Stomach (tissue), 8 donors: ENCODE measurements at regions not wholly inside any gene's neighbourhood (a gene's known extent, or its start where the extent isn't known, plus 50 kb on each side); places are given as distances from the start of the nearest gene placed in this dataset.
"Not testable (repeated sequence)": the region's sequence is repeated elsewhere in the genome, so short reads cannot be mapped to it uniquely, and the experiment has no call there.

ENCODE experiments used
- DNase-seq, 2 donors: peaks; one replicate each; pipeline versions ENCODE4 v3.0.0 to v3.0.0-alpha.2; 2013 to 2019
- H3K27ac ChIP-seq, 5 donors: fragments of 200-600 bp in 4 of 5; sonication (generic) in 4 of 5; one replicate each; pipeline ENCODE4 v1.5.1; 2013 to 2019; ENCODE audit warnings: mild to moderate bottlenecking in 1 of 5, moderate library complexity in 1 of 5
- H3K27me3 ChIP-seq, 3 donors: fragments of 200-600 bp; sonication (generic); one replicate each; pipeline ENCODE4 v1.5.1; 2017 to 2019; ENCODE audit warnings: mixed run types in 1 of 3
- H3K36me3 ChIP-seq, 4 donors: fragments of 200-600 bp; sonication (generic); 1 replicate in 3 of 4; 2 replicates in 1 of 4; pipeline ENCODE4 v1.5.1; 2016 to 2019
- H3K4me1 ChIP-seq, 4 donors: fragments of 200-600 bp; sonication (generic); one replicate each; pipeline ENCODE4 v1.5.1; 2016 to 2019
- H3K4me3 ChIP-seq, 4 donors: fragments of 200-600 bp; sonication (generic) in 3 of 4; one replicate each; pipeline ENCODE4 v1.5.1; 2016 to 2019; ENCODE audit warnings: mild to moderate bottlenecking in 1 of 4
- H3K9me3 ChIP-seq, 4 donors: fragments of 200-600 bp; sonication (generic); one replicate each; pipeline ENCODE4 v1.5.1; 2016 to 2019
- EP300 ChIP-seq: sonication (generic); formaldehyde crosslinking; IDR thresholded peaks from one replicate; pipeline ENCODE4 v1.6.1; 2017; ENCODE audit warnings: antibody characterized with exemption
- POLR2A ChIP-seq, 4 donors: fragments of 450-650 bp; IDR thresholded peaks; one replicate each; pipeline ENCODE4 v1.6.1; 2016; ENCODE audit warnings: antibody characterized with exemption in 4 of 4, control low read depth in 2 of 4, mild to moderate bottlenecking in 1 of 4, moderate library complexity in 1 of 4
- POLR2AphosphoS5 ChIP-seq, 3 donors: sonication (generic); formaldehyde crosslinking; IDR thresholded peaks; one replicate each; pipeline ENCODE4 v1.6.1; 2016; ENCODE audit warnings: antibody characterized with exemption in 3 of 3
- WGBS, 5 donors: extraction: QIAGEN DNeasy Blood & Tissue Kit in 3 of 5; methylation state at CpG; one replicate each; pipeline versions ENCODE4 v1.1.5 to v1.1.7; 2013 to 2018; 5-methylcytosine and 5-hydroxymethylcytosine counted together
- intact Hi-C: fragments of 100-400 bp; cut with DNase I; formaldehyde crosslinking; loops from one replicate; pipeline ENCODE4 v1.15.1; 2023; ENCODE audit warnings: low total_unique reads
- TF ChIP-seq, protein P1 (sequence below), 7 experiments: fragments of 450-650 bp in 4 of 7; fragments of 200-600 bp in 3 of 7; sonication (generic) in 3 of 7; IDR thresholded peaks; one replicate each; pipeline ENCODE4 v1.5.1; 2016 to 2019; ENCODE audit warnings: antibody characterized with exemption in 7 of 7, control low read depth in 2 of 7, mild to moderate bottlenecking in 1 of 7
- donor health status: healthy with polysubstance abuse.
- donor health status: Bipolar disorder and iron deficiency.
- donor health status: healthy.

- H3K4me1 ChIP-seq: no peaks in the 10 kb centered on the region
- intact Hi-C loops: no loop called here
- TF ChIP-seq POLR2AphosphoS5 (IDR thresholded peaks at IDR 0.05) (no peak), EP300 (no peak), POLR2A (IDR thresholded peaks at IDR 0.05) (no peak)
- TF ChIP-seq, protein P1, sequence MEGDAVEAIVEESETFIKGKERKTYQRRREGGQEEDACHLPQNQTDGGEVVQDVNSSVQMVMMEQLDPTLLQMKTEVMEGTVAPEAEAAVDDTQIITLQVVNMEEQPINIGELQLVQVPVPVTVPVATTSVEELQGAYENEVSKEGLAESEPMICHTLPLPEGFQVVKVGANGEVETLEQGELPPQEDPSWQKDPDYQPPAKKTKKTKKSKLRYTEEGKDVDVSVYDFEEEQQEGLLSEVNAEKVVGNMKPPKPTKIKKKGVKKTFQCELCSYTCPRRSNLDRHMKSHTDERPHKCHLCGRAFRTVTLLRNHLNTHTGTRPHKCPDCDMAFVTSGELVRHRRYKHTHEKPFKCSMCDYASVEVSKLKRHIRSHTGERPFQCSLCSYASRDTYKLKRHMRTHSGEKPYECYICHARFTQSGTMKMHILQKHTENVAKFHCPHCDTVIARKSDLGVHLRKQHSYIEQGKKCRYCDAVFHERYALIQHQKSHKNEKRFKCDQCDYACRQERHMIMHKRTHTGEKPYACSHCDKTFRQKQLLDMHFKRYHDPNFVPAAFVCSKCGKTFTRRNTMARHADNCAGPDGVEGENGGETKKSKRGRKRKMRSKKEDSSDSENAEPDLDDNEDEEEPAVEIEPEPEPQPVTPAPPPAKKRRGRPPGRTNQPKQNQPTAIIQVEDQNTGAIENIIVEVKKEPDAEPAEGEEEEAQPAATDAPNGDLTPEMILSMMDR (IDR thresholded peaks at IDR 0.05): no peak
- H3K4me3 ChIP-seq: no peak overlapping the region
- no peaks in the 10 kb centered on the region for H3K27me3 ChIP-seq
- DNase-seq: no peak
- H3K27ac ChIP-seq: no peak overlapping the region
- H3K9me3 ChIP-seq: peaks cover 0 to 39% (median 18%) of the 10 kb centered on the region in 4 donors
- 78 to 90% (median 88%) methylated on average over 3 to 7 of the region's 7 CpGs; no CpG with 5 or more reads in 1 of the 5 donors for WGBS, 5 donors
- no peaks in the 10 kb centered on the region for H3K36me3 ChIP-seq
Measured at GRCh38 chrX:81876437-81876836, 674.5 kb downstream of the SH3BGRL start.

- TF ChIP-seq POLR2A (IDR thresholded peaks at IDR 0.05) (no peak), EP300 (no peak), POLR2AphosphoS5 (IDR thresholded peaks at IDR 0.05) (no peak)
- TF ChIP-seq, protein P1 (IDR thresholded peaks at IDR 0.05): no peak
- H3K36me3 ChIP-seq: no peaks in the 10 kb centered on the region
- 25 to 50% (median 45%) methylated on average over 1 of the region's 1 CpG for WGBS, 5 donors
- no peak for DNase-seq
- no peak overlapping the region for H3K27ac ChIP-seq
- H3K4me3 ChIP-seq: no peak overlapping the region
- H3K27me3 ChIP-seq: peaks cover 0 to 7% (median 0%) of the 10 kb centered on the region in 3 donors
- intact Hi-C loops: no loop called here
- no peaks in the 10 kb centered on the region for H3K9me3 ChIP-seq
- H3K4me1 ChIP-seq: no peaks in the 10 kb centered on the region
Measured at GRCh38 chrX:81890521-81890920, 688.6 kb downstream of the SH3BGRL start.

GRCh38 chrX:81900522-81900921 is 698.6 kb downstream of the SH3BGRL start:
- no peaks in the 10 kb centered on the region for H3K36me3 ChIP-seq
- TF ChIP-seq EP300 (no peak), POLR2AphosphoS5 (IDR thresholded peaks at IDR 0.05) (no peak), POLR2A (IDR thresholded peaks at IDR 0.05) (no peak)
- TF ChIP-seq, protein P1 (IDR thresholded peaks at IDR 0.05): no peak
- no peaks in the 10 kb centered on the region for H3K4me1 ChIP-seq
- DNase-seq: no peak
- H3K4me3 ChIP-seq: no peak overlapping the region
- intact Hi-C loops: no loop called here
- no peaks in the 10 kb centered on the region for H3K9me3 ChIP-seq
- H3K27me3 ChIP-seq: no peaks in the 10 kb centered on the region
- no peak overlapping the region for H3K27ac ChIP-seq

GRCh38 chrX:81925812-81926211 is 723.9 kb downstream of the SH3BGRL start:
- intact Hi-C loops: no loop called here
- DNase-seq: no peak
- H3K4me3 ChIP-seq: no peak overlapping the region
- H3K9me3 ChIP-seq: peaks cover 0 to 8% (median 0%) of the 10 kb centered on the region in 4 donors
- H3K36me3 ChIP-seq: no peaks in the 10 kb centered on the region
- H3K27ac ChIP-seq: no peak overlapping the region
- WGBS, 5 donors: 73 to 93% (median 86%) methylated on average over 2 of the region's 2 CpGs; no CpG with 5 or more reads in 1 of the 5 donors
- TF ChIP-seq POLR2A (IDR thresholded peaks at IDR 0.05): no peak
- TF ChIP-seq EP300: no peak
- TF ChIP-seq POLR2AphosphoS5 (IDR thresholded peaks at IDR 0.05): no peak
- TF ChIP-seq, protein P1 (IDR thresholded peaks at IDR 0.05): no peak
- H3K27me3 ChIP-seq: peaks cover 0 to 2% (median 0%) of the 10 kb centered on the region in 3 donors
- no peaks in the 10 kb centered on the region for H3K4me1 ChIP-seq

DNA sequence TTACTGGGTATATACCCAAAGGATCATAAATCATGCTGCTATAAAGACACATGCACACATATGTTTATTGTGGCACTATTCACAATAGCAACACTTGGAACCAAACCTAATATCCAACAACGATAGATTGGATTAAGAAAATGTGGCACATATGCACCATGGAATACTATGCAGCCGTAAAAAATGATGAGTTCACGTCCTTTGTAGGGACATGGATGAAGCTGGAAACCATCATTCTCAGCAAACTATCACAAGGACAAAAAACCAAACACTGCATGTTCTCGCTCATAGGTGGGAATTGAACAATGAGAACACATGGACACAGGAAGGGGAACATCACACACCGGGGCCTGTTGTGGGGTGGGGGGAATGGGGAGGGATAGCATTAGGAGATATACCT is 744.0 kb downstream of the SH3BGRL start:
- DNase-seq, H3K9me3 ChIP-seq, intact Hi-C loops, H3K4me1 ChIP-seq, H3K27ac ChIP-seq, H3K36me3 ChIP-seq, H3K4me3 ChIP-seq, H3K27me3 ChIP-seq: not testable (repeated sequence)
- WGBS, 5 donors: 67 to 87% (median 82%) methylated on average over 4 to 5 of the region's 5 CpGs
